ENCODE measurements at regions not wholly inside any gene's neighbourhood (a gene's known extent, or its start where the extent isn't known, plus 50 kb on each side); places are given as distances from the start of the nearest gene placed in this dataset.

DNA sequence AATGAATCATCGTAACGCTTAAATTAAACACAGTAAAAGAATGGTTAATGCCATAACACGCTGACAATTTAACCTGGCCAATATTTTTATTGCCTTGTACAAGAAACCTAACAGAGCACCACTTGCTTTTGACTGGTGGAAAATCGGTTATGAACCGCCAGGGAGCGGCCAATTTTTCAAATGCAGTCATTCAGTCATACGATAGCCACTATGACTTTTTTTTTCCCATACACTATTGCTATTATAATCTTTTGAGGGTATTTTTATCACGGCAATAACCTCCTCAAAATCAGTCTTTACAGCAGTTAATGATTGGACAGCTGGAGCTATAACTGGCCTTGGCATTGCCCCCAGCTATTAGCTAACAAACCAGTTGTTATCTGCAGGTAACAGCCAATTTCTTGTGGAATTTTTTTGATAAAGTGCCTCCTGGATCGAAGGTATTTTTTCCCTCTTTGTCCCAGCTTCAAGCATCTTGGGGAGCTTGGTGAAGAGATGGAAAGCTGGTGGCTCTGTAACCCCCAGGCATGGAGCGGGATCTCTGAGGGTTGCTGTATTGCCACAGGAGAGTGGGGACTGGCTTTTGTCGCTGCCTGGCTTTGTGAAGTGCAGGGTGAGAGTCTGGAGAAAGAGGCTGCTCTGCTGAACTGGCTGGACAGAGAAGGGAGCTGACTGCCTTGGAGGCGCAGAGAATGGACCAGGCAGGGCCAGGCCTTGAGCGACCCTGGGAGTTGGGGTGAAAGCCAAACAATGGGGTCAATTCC lies 198.4 kb upstream of the ZNF536 start:
- no peak for DNase-seq

DNA sequence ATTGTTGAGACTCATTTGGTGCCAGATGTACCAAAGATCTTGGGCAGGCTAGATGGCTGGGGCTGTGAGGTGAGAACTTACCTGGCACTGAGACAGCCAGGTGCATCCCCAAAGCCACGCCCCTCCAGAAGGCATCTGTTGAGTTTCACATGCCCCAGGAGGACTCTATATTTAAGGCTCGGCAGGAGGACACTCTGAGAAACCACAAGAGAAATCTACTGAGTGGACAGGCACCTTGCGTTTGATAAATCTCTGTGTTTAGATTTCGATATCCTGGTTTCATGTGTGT lies 197.9 kb upstream of the ZNF536 start:
- DNase-seq: no peak

DNA sequence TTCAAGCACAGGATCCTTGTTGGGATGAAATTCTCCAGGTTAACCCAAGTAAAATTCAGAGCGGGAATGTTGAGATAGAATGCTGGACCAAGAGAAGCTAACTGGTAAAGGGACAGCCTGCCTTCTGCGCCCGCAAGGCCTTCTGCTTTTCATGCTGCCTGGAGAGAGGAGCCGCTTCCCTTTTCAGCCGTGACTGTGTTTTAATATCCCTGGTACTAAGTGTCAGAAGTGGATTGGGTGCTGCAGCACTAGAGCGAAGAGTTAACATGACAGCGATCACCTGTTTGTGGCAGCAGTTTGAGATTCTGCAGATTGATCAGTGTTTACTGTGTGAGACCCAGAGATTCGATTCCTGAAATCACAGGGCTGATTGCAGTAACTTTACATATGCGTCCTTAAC lies 197.4 kb upstream of the ZNF536 start:
- no peak for DNase-seq

DNA sequence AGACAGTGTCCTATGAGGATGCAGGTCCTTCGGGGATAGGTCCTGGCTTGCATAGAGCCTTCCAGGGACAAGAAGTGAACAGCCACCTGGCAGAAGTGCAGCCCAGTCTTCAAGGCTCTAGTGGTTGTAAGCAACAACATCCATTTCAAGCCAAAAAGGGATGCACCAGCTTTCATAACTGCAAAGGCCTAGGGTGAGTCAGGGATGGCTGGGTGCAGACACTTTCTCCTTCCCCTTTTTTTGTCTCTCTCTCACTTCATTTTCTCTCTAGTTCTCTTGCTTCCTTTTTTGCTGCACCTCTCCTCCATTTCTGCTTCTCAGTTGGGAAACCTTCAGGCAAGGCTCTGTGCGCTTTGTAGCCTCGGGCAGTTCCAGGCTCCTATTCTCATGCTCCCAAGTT lies 196.2 kb upstream of the ZNF536 start:
- no peak for DNase-seq

DNA sequence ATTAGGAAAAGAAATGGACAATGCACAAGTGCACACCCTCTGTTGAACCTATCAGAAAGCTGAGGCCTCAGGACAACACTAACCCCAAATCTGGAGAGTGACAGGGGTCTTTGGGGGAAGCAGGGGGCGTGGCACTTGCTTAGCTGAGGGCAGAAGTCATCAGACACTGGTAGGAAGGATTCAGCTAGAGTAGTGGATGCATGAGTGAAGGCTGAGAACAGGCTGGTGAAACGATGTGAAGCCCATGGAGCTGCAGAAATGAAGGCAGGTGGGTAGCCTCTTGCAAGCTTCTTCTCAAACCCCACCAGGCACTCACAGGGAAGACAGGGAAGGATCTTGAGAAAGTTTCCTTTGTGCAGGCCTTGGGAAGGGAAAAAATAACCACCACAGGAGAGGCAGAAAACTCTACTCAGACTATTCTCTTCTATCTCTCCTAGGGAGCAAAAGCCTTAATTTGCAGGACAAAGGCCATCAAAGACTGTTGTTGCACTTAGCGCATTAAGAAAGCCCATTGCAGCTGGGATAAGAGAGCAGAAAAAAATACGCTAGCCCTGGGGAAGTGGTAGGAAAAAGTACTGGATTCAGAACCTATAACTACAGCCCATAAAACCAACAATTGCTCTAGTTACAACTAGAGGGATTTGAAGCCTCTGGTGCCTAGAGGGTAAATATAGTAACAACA lies 193.3 kb upstream of the ZNF536 start:
- DNase-seq: no peak

DNA sequence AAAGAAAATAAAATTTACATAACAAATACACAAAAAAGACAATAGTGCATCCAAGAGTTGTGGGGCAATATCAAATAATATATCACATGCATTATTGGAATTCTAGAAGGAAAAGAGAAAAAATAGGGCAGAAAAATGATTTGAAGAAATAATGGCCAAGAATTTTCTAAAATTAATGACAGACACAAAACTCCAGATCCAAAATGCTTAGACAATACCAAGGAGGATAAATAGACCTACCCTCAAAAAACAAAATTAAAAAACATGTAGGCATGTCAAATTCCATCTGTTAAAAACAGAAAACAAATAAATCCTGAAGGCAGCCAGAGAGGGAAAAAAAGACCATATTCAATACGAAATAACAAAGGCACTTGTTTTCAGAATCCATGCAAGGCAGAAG lies 191.5 kb upstream of the ZNF536 start:
- DNase-seq: no peak

DNA sequence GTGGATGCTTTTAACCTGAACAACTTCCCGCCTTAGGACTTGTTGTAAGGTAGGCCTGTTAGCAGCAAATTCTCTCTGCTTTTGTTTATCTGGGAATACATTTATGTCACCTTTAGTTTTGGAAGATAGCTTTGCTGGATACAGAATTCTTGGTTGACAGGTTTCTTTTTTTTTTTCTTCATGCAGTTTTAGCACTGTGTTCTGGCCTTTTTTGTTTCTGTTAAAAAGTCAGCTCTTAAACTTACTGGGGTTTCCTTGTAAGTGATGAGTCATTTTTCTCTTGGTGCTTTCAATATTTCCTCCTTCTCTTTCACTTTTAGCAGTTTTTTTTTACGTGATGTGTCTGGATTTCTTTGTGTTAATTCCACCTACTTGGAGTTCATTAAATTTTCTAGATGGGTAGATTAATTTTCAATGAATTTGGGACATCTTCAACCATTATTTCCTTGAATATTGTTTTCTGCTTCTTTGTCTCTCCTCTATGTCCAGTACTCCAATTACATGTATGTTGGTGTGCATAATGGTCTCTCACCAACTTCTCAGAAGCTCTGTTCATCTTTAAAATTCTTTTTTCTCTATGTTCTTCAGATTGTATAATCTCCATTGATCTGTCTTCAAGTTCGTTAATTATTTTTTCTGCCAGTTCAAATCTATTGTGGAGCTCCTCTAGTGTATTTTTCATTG lies 188.2 kb upstream of the ZNF536 start:
- DNase-seq: no peak

DNA sequence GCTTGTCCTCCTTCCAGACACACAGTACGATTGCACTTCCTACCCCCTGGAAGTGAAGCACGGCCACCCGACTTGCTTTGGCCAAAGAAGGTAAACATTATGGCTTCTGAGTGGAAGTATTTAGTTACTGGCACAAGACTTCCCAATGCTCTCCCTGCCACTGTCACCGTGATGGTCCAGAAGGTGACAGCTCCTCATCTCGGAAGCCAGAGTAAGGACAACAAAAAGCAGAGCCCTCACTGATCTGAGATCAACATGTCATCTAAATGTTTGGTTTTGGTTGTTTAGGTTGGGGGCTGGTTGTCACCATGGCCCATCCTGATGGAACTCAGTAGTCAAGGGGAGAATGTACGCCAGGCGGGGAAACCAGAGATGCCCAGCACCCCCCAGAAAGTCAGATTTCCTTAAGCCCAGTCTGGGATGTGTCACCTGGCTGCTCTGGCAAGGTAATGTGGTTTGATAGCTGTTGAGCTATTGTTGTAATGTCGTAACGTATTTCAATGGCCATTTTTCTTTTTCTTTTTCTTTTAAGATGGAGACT lies 170.1 kb upstream of the ZNF536 start:
- DNase-seq: no peak

DNA sequence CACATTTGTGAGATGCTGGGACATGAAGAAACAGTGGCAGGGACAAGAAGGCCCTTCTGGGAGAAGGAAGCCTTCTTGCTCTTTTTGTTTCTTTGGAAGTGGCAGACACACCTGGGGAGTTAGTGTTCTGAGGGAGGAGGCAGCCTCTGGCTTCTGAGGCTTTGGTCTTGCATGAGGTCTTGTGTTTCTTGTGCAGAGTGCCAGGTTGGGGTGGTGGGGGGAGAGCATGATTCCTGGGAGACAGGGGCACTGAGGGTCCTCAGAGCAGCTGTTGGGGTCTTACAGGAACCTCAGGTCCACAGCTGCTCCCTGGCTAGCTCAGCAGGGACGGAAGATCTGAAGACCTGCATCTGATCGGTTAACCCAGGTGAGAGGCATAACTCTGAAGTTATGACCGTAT lies 167.5 kb upstream of the ZNF536 start:
- no peak for DNase-seq

DNA sequence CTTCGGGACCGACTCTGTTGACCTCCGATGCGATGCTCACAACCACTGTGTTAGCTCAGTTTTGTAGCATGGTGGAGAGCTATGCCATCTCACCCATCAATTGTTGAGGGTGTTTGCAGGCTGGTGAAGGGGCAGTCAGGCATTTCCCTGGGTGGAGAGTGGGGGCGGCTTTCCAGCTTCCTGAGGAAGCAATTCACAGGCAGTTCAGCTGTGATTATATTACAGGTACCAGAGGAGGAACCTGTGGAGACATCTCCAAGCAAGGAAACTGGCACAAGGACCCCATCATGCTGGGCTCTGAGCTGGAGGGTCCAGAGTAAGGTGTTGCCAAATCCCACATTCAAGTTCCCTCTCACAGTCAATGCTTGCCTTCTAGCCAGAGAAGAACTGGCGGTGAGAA lies 166.0 kb upstream of the ZNF536 start:
- DNase-seq: no peak

DNA sequence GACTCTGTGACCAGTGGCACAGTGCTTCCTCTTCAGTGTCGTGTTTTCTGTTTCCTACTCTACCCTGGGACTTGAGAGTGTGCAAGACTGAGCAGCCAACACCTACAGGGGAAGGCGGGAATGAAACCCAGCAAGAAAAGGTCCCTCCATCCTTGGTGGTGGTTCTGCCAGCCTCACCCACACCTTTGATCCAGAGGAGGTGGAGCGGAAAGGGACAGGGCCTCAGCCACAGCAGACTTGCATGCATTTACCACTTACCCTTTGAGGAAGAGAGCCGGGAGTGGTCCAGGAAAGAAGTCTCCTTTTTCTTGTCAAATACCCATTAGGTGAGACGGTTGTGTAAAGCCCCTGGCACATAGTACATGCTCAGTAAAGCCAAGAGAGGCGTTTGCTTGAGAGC lies 164.8 kb upstream of the ZNF536 start:
- DNase-seq: no peak

DNA sequence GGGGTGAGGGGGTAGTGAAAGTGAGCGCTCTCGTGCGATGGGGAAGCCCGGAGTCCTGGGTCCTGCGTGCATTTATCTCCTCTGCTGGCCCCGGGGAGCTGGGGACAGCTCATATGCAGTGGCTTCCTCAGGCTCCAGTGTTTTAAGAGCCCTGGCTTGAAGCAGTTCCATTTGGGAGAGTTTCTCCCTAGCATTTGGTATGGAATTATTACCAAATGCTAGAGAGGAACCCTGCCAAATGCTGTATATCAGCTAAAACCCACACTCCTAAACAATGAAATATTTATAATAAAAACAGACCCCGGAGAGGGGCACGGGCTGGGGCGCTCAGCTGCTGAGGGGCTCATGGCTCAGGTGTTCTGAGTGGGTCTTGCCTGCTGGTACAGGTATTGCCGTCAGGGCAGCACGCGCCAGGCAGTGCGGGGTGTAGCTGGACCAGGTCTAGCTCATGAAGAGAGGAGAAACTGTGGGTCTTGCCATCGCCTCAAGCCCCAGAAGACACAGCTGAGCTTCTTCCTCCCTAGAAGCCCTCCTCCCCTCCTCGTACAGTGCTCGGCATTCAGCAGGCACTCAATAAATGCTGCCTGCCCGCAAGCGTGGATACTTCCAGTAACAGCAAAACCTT lies 163.6 kb upstream of the ZNF536 start:
- no peak for DNase-seq

DNA sequence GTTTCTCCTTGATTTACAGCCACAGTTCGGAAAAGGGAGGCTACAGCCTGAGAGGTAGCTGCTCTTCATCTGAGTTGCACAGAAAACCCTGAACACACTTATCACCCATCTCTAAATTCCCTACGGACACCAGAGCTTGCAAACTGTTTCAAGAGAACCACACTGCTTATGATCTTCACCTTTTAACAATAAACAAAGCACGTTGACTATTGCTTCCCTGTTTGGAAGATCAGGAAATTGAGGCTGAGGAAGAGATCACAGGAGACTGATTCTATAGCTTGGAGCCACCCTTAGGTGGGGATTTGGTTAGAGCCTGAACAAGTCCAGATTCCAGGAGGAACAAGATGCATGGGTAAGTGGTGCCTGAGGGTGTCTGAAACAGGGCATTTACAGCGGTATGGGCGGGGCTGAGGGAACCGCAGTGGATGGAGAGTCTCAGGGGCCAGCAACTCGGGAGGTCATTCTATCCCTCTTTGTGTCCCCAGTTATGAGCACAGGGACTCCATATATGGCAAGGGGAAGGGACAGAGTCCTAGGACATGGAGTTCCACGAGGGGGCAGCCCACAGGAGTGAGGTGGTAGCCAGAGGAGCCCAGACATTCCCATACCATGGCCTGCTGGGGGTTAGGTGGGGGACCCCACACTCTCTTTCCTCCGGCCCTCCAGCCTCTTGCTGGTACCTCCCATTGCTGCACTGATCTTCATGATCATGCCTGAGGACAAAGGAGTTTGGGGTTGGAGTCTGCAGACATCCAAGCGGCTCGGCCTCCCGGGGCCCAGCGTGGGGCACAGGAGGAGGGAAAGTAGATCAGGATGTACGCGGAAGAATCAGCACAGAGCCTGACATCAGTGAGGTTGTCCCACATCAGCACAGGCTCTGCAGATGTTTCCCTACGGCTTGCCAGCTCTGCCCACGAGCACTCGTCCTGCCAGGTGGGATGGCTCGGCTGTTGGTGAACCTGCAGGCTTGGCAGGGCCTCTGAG lies 162.3 kb upstream of the ZNF536 start:
- DNase-seq: no peak

DNA sequence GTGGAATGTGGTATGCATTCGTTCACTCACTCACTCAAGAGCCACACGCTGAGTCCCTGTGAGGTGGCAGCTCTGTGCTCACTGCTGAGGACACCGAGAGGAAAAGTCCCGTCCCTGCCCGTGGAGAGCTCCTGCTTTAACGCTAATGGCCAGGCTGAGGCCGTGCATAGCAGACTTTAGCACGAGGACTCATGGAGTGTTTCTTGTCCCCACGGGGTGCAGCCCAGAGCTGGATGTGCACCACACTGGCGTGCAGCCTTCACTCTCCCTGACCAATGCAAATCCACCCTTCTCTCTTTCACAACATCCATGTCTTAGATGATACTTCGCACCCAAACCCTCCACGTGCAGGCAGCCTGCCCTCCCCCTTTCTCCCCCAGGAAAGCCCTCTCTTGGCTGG lies 159.6 kb upstream of the ZNF536 start:
- no peak for DNase-seq

DNA sequence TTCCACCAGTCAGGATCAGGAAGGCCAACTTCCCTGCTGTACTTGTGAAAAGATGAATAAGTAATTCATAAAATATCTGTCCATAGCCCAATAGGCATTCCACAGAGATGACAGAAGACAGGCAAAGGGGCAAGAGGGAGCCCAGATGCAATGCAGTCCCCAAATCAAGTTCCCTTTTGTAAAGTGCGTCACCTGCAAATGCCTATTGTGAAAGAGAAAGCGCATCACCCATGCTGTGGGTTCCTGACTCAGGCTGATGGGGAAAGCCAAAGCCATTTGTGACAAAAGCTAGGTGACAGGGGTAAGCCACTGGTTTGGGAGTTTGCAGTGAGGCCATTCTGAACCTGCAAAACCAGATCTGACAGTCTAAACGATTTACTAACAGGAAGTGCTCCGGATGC lies 157.5 kb upstream of the ZNF536 start:
- peak; percentile 24 for DNase-seq

DNA sequence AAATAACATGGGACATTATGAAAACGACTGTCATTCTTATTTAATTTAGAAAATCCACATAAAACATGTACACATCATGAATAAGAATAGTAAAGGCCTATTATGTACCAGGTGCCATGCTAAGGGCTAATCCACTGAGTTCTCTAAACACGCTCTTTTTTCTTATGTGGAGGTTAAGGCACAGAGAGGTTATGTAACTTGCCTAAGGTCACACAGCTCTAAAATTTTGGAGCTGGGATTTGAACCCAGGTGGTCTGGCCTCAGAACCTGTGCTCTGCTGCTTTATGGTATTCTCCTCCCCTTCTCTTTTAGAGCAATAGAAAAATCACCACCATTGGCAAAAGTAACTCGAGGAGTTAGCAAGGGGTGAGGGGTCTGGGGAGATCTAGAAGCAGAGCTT lies 156.9 kb upstream of the ZNF536 start:
- DNase-seq: no peak

DNA sequence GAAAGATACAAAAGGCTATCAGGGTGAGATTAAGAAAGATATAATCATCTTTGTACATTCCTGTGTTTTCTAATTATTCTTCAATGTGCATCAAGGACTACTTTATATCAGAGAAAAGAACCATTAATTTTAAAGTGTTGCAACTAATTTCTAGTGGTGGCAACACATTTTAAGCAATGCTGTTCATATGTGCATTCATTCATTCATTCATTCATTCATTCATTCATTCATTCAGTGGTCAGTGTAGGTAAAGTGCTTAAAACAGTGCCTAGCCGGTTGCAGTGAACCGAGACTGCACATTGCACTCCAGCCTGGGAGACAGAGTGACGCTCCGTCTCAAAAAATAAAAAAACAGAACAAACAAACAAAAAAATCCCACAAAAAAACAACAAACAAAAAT lies 155.7 kb upstream of the ZNF536 start:
- no peak for DNase-seq

DNA sequence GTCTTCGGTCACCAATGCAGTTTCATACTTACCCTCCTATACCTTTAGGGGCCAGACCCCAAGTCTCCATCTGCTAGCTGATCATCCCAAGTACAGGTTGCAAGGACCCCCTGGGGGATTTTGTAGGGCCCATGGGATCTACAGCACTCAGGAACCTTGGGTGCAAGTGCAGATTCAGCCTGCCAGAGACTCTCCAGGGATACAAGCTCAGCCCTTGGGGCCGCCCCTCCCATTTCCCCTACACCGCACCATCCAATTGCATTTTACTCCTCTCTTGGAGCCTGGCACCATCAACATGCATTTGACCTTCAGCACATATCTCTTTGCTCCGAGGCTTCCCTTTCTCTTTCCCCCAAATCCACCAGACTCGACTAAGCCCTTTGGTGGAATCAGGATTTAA lies 154.7 kb upstream of the ZNF536 start:
- DNase-seq: no peak

DNA sequence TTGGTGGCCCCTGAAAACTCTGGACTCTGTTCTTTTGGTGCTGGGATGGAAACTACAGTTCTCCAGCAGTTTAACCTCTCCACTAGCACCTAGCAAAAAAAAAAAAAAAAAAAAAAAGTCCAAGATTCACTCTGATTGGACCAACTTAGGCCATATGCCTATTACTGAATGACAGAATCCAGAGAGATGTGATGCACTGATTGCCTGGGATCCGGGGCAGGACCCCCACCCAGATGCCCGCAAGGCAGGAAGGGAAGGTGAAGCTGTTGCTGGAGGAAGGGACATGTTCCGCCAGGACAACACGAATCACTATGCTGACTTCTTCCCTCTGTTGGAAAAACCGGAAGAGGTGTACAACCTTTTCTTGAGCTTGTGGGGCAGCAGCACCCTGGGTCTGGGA lies 152.5 kb upstream of the ZNF536 start:
- no peak for DNase-seq

DNA sequence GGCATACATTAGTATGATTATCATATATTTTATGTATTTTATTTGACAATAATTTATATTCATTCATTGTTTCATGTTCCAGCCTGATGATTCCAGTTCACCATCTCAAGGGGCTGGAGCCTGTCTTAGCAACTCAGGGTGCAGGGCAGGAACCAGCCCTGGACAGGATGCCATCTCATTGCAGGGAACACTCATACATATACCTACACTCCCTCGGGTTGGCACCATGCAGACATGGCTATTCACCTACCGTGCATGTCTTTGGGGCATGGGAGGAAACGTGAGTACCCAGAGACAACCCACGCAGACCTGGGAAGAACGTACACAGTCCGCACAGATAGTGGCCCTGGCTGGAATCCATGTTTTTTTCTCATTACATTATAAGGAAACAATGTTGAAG lies 151.0 kb upstream of the ZNF536 start:
- DNase-seq: no peak

DNA sequence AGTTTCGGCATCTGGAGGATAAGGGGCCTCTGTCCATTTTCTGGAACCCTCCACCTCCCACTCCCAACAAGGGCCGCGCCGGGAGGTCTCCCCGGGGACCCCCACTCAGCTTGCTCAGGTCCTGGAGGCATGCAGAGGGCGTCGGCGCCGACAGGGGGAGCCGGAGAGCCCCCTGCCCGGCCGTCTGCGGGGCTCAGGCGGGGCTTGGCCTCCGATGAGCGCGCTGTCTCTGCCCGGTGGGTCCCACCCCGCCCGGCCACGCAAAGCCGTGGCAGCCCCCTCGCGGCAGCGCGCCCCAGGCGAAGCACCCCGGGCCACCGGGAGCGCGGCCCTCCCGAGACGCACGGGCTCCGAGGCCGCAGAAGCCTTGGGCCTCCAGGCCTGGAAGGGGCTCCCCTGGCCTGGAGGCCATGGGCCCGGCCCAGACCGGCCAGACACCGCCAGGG lies 149.7 kb upstream of the ZNF536 start:
- peak; percentile 13 for DNase-seq

Measured in suppressor macrophage treated with lipopolysaccharide for 4 hours (primary cell).